HUES48 (cell line): ENCODE measurements at regions not wholly inside any gene's neighbourhood (a gene's known extent, or its start where the extent isn't known, plus 50 kb on each side); places are given as distances from the start of the nearest gene placed in this dataset.

ENCODE experiments used
- H3K27ac ChIP-seq: one replicate; pipeline ENCODE4 v1.7.0; 2013; ENCODE audit warnings: low read depth, low read length, inconsistent platforms
- H3K27me3 ChIP-seq: 2 replicates; pipeline ENCODE4 v1.6.1; 2013; ENCODE audit warnings: mild to moderate bottlenecking, low read length; ENCODE audit not compliant: control insufficient read depth, insufficient read depth
- H3K36me3 ChIP-seq: 2 replicates; pipeline ENCODE4 v1.6.1; 2013; ENCODE audit warnings: low read length; ENCODE audit not compliant: control insufficient read depth, insufficient read depth
- H3K4me1 ChIP-seq: 2 replicates; pipeline ENCODE4 v1.6.1; 2013; ENCODE audit warnings: mild to moderate bottlenecking, low read length; ENCODE audit not compliant: control insufficient read depth, insufficient read depth
- H3K4me3 ChIP-seq: 2 replicates; pipeline ENCODE4 v1.5.1; 2013; ENCODE audit warnings: mild to moderate bottlenecking, low read depth, low read length
- H3K9ac ChIP-seq: 2 replicates; pipeline ENCODE4 v1.6.1; 2013; ENCODE audit warnings: mild to moderate bottlenecking, low read depth, low read length, moderate library complexity
- H3K9me3 ChIP-seq: 2 replicates; pipeline ENCODE4 v1.6.1; 2013; ENCODE audit warnings: low read length; ENCODE audit not compliant: control insufficient read depth, insufficient read depth

DNA sequence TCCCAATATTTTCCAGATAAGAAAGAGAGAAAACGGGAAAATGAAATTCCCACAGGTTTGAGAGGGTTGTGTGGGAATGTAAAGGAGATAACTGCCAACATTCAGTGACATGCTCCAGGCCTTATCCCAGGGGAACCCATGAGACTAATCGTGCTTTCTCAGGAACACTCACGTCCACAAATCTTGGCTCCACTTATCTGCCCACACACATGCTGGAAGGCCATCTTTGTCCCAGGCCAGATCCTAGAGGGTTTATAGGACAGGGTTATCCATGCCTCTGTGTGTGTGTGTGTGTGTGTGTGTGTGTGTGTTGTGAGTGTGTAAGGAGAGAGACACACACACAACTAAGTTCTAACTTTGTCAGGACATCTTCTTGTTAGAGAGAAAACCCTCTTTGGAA lies 182.2 kb upstream of the E2F7 start:
- Histone ChIP-seq H3K27ac (no peak overlapping the region), H3K9me3 (no peaks in the 10 kb centered on the region), H3K4me1 (no peaks in the 10 kb centered on the region), H3K27me3 (no peaks in the 10 kb centered on the region), H3K36me3 (no peaks in the 10 kb centered on the region), H3K4me3 (no peak overlapping the region), H3K9ac (no peak overlapping the region)

DNA sequence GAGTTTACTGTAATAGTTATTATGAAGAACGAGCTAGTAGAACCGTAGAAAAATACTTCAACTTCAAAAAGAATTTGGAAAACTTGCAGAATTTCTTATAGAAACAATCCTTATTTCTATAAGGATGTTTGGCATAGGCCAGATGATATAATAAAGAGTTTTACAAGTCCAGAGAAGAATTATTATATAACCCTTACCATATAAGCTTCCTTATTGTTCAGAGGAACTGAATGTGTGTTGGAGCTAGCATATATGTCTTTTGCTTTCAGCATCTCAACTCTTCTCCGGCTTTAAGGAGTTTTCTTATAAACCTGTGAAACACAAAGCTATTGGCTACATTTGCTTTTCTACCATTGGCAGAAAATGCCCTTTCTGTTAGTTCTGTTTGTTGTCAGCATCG lies 178.0 kb upstream of the E2F7 start:
- Histone ChIP-seq H3K9me3 (no peaks in the 10 kb centered on the region), H3K27me3 (no peaks in the 10 kb centered on the region), H3K36me3 (no peaks in the 10 kb centered on the region), H3K27ac (no peak overlapping the region), H3K4me1 (peaks cover 7% of the 10 kb centered on the region), H3K4me3 (no peak overlapping the region), H3K9ac (no peak overlapping the region)

DNA sequence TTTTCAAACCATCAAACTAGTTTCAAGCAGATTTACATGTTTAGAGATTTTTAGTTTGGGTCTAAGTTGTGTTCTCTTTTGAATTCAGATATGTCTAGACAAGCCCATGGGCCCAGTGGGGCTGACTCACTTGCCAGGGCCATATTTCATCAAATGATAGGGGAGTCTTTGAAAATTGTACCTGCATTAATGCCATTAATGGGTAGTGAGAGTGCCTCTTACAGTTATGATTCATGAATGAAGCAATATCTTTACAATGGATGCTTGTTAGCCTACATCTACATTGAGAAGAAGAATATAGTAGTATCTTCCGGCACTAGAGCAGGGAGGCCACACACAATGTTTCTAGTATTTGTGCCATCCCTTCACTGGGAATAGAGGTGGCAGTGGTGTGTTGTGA lies 174.2 kb upstream of the E2F7 start:
- peaks cover 17% of the 10 kb centered on the region for H3K4me1 ChIP-seq
- no peak overlapping the region for H3K4me3 ChIP-seq
- H3K9me3 ChIP-seq: no peaks in the 10 kb centered on the region
- H3K9ac ChIP-seq: no peak overlapping the region
- no peaks in the 10 kb centered on the region for H3K36me3 ChIP-seq
- H3K27me3 ChIP-seq: no peaks in the 10 kb centered on the region
- no peak overlapping the region for H3K27ac ChIP-seq

DNA sequence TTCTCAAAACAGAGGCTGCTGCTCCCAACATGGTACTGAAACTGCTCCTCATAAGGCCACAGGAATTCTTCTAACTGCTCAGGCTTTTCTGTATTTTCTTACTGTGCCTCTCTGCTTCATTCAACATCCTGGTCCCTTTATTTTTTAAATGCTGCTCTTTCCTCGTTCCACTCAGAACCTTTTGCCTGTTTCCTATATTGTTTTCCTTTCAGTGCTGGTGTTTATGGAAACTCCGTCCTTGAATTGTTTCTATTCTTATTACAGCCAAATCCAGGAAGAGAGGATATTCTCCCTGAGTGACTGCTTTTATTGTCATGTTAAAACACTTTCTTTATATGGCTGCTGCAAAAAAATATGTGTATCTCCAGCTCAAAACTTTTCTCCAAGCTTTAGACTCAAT lies 173.0 kb upstream of the E2F7 start:
- Histone ChIP-seq H3K9me3 (no peaks in the 10 kb centered on the region), H3K4me3 (no peak overlapping the region), H3K4me1 (peaks cover 17% of the 10 kb centered on the region), H3K36me3 (no peaks in the 10 kb centered on the region), H3K27me3 (no peaks in the 10 kb centered on the region), H3K27ac (no peak overlapping the region), H3K9ac (no peak overlapping the region)

DNA sequence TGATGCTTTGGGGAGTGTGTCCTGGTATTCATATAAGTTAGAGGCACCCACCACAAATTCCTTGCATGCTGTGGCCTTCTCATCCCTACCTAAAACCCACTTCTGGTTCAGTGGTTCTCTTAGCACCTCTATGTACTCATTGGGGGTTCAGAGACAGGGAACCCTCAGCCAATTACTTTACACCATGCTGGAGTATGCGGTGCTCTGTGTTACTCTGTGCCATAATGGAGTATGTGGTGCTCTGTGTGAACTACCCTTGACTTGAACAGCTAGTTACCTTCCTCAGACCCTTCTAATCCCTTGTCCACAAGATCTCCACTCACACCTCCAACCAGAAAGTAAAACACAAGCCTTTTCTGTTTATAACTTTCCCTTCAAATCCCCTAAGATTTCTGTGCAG lies 172.5 kb upstream of the E2F7 start:
- no peaks in the 10 kb centered on the region for H3K36me3 ChIP-seq
- no peak overlapping the region for H3K9ac ChIP-seq
- H3K4me1 ChIP-seq: peaks cover 17% of the 10 kb centered on the region
- H3K9me3 ChIP-seq: no peaks in the 10 kb centered on the region
- H3K27me3 ChIP-seq: no peaks in the 10 kb centered on the region
- no peak overlapping the region; the same call in 1 of the 2 replicates for H3K4me3 ChIP-seq
- H3K27ac ChIP-seq: no peak overlapping the region

DNA sequence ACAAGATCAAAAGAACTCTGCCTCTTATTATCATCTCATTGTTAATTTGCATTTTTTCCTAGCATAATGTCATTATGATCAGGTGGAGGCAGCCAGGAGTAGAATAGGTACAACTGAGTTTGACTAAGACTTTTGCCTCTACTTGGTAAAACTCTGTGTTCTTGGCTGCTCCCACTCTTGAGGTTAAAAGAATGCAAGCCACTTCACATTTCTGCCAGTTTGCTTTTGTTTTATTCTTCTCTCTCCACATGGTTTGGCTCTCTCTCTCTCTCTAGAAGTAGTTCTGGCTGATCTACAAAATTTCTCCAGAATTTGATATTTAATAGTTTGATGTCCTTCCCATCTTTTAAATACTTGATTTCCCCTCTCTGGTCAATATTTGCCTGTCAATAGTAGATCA lies 170.7 kb upstream of the E2F7 start:
- no peak overlapping the region for H3K27ac ChIP-seq
- H3K4me1 ChIP-seq: peaks cover 20% of the 10 kb centered on the region
- no peak overlapping the region for H3K9ac ChIP-seq
- no peaks in the 10 kb centered on the region for H3K36me3 ChIP-seq
- H3K9me3 ChIP-seq: no peaks in the 10 kb centered on the region
- H3K4me3 ChIP-seq: no peak overlapping the region
- no peaks in the 10 kb centered on the region for H3K27me3 ChIP-seq

DNA sequence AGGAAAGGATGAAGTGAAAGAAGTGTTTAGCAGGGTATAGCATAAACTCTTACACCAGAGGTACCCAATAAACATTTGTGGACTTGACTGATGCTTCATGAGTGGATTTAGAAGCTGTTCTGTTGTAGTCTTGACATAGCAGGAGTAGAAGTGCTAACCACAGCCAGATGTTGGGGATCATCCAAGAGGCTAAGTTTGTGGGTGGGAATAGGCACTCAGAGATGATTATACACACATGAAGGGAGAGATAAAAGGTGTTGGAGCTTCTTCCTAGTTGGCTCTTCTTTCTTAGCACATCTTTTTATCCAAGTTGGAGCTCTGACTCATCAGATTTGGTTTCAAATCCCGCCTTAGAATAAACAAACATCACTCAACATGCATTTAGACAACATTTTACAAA lies 166.7 kb upstream of the E2F7 start:
- H3K9ac ChIP-seq: no peak overlapping the region
- H3K27me3 ChIP-seq: no peaks in the 10 kb centered on the region
- no peaks in the 10 kb centered on the region for H3K9me3 ChIP-seq
- no peaks in the 10 kb centered on the region for H3K36me3 ChIP-seq
- no peak overlapping the region for H3K4me3 ChIP-seq
- H3K27ac ChIP-seq: no peak overlapping the region
- H3K4me1 ChIP-seq: peaks cover 23% of the 10 kb centered on the region

DNA sequence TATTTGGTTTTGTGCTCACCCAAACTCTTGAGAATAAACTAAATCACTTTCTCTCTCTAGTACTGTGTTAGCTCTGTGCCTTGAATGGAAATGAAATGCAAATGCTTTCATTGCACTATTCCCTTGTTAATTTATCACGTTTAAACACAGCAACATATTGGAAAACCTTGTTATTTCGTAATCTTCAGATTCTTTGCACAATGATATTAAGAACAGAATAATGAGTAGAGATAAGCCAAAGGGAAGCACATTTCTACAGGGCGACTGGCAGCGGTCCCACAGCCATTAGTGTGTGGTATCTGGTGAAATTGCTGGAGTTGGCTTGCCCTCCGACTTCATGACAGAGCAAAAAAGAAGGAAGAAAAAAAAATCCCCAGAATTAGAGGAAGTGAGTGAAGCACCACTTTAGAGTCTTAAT lies 166.1 kb upstream of the E2F7 start:
- H3K4me3 ChIP-seq: no peak overlapping the region
- no peak overlapping the region for H3K27ac ChIP-seq
- peaks cover 23% of the 10 kb centered on the region for H3K4me1 ChIP-seq
- H3K36me3 ChIP-seq: no peaks in the 10 kb centered on the region
- H3K9me3 ChIP-seq: no peaks in the 10 kb centered on the region
- no peak overlapping the region for H3K9ac ChIP-seq
- H3K27me3 ChIP-seq: no peaks in the 10 kb centered on the region

DNA sequence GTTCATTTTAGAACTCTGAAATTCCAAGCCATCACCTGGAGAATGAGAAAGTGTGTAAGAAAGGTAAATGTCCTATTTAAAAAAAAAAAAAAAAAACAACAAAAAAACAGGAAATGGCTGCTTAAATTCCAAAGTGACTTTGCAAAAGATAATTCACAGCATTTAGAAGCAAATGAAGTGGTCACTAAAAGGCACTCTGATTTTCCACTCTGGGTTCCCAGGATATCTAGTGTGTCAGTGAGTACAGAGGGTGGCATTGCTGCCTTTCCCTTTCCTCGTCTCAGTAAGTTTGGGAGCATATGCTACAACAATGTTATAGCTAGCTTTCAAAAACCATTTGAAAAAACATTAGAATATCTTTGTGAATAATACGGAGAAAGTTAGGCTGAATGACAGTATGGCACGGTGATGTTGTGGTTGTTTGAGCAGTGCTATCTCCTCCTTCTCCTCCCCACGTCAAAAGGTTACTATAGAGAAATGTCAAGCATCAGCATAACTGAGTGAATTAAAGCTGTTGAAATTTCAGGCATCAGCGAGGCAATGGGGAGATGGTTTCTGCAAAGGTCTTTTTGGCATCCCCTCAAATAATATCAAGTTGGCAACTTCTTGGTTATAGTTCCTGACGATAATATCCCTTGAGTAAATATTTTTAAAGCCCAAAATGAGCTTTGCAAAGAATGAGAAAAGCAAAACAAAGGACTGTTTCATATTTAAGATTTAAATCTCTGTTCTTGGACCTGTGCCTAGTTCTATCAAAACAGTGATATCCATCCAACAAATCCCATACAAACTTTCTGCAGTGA lies 164.5 kb upstream of the E2F7 start:
- H3K9me3 ChIP-seq: no peaks in the 10 kb centered on the region

DNA sequence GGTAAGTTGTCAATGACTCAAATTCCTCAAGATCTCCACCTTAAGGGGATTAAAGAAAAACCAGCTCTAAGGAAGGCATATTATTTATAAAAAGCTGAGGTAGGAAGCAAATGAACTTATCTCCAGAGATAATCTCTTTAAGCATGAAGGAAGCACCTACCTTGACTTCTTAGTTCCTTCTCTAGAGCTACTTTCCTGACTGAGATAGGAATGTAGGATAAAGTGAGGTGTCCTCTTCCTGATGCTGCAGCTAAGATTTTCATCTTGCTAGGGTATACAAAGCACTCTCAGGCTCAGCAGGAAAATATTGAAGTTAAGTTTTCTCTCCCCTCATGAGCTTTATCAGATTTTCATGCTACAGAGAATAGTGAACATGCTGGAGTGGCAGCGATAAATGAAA lies 163.0 kb upstream of the E2F7 start:
- H3K27ac ChIP-seq: no peak overlapping the region
- no peaks in the 10 kb centered on the region for H3K9me3 ChIP-seq
- peaks cover 23% of the 10 kb centered on the region for H3K4me1 ChIP-seq
- H3K9ac ChIP-seq: no peak overlapping the region
- no peaks in the 10 kb centered on the region for H3K27me3 ChIP-seq
- no peak overlapping the region for H3K4me3 ChIP-seq
- H3K36me3 ChIP-seq: no peaks in the 10 kb centered on the region

More for the DNA sequence above, 164.5 kb upstream of the E2F7 start:
- Histone ChIP-seq H3K27me3 (no peaks in the 10 kb centered on the region), H3K27ac (peak overlapping the region; percentile 72), H3K4me1 (peaks cover 23% of the 10 kb centered on the region), H3K9ac (no peak overlapping the region; the same call in 1 of the 2 replicates), H3K4me3 (no peak overlapping the region), H3K36me3 (no peaks in the 10 kb centered on the region)

DNA sequence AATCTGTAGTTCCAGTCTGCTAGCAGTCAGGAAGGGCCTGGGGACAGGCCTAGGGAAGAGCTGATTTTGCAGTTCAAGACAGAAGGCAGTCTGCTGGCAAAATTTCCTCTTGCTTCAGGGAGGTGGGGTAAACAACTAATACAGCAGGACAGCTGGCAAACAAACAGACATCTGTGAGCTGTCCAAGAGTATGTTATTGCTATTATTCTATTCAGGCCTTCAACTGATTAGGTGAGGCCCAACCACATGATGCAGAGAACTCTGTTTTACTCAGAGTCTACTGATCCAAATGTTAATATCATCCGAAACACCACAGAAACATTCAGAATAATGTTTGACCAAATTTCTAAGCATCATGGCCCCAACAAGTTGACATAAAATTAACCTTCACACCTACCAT lies 161.0 kb upstream of the E2F7 start:
- H3K27me3 ChIP-seq: no peaks in the 10 kb centered on the region
- H3K4me3 ChIP-seq: no peak overlapping the region
- no peak overlapping the region for H3K9ac ChIP-seq
- H3K9me3 ChIP-seq: no peaks in the 10 kb centered on the region
- H3K27ac ChIP-seq: no peak overlapping the region
- H3K4me1 ChIP-seq: peaks cover 20% of the 10 kb centered on the region
- H3K36me3 ChIP-seq: no peaks in the 10 kb centered on the region
